ENCODE measurements at regions not wholly inside any gene's neighbourhood (a gene's known extent, or its start where the extent isn't known, plus 50 kb on each side); places are given as distances from the start of the nearest gene placed in this dataset.

GRCh38 chr7:126215785-126216184, 1037.0 kb downstream of the GRM8 start:
- no peaks in the 10 kb centered on the region for H3K4me1 ChIP-seq (replicated peaks)
- 65% methylated on average over 2 of the region's 2 CpGs for WGBS

DNA sequence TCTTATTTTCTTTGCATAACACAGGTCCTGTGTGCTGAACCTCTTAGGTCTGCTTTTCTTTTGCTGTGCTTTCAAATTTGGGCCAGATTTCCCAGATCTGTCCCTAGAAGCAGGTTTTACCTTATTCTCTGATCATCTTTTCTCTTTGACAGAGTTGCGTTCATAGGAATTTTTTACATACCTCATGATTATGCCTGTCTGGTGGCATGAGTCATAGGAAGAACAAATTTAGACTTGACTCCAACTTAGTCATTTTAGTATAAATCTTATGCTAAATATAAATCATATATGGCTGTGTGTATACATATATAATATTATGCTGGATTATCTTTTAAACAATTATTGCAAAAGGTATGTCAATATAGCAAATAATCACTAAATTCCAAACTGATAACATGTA, 1038.9 kb downstream of the GRM8 start:
- Histone ChIP-seq H3K4me1 (replicated peaks) (no peaks in the 10 kb centered on the region), H3K36me3 (no peaks in the 10 kb centered on the region), H3K9me3 (no peaks in the 10 kb centered on the region), H3K4me3 (no peak overlapping the region), H3K27ac (no peak overlapping the region), H3K27me3 (replicated peaks; ENCODE audit: insufficient read depth) (no peaks in the 10 kb centered on the region)
- no peak for DNase-seq (ENCODE audit: low spot score)
- no peak for TF ChIP-seq POLR2AphosphoS5 (IDR thresholded peaks at IDR 0.05)
- TF ChIP-seq CTCF (IDR thresholded peaks at IDR 0.05) = no peak
- TF ChIP-seq POLR2A (IDR thresholded peaks at IDR 0.05) = no peak
- WGBS = 60% methylated on average over 1 of the region's 1 CpG
- intact Hi-C loops (cut with DNase I) = no loop called here

More at GRCh38 chr7:126215785-126216184, 1037.0 kb downstream of the GRM8 start:
- no peaks in the 10 kb centered on the region for H3K27me3 ChIP-seq (replicated peaks; ENCODE audit: insufficient read depth)
- no peak for DNase-seq (ENCODE audit: low spot score)
- no peak overlapping the region for H3K4me3 ChIP-seq
- H3K36me3 ChIP-seq = no peaks in the 10 kb centered on the region
- intact Hi-C loops (cut with DNase I) = no loop called here
- no peaks in the 10 kb centered on the region for H3K9me3 ChIP-seq
- TF ChIP-seq POLR2A (IDR thresholded peaks at IDR 0.05) (no peak), CTCF (IDR thresholded peaks at IDR 0.05) (no peak)
- no peak overlapping the region for H3K27ac ChIP-seq

GRCh38 chr7:126211875-126212274, 1040.9 kb downstream of the GRM8 start:
- Histone ChIP-seq H3K9me3 (no peaks in the 10 kb centered on the region), H3K27me3 (replicated peaks; ENCODE audit: insufficient read depth) (no peaks in the 10 kb centered on the region), H3K36me3 (no peaks in the 10 kb centered on the region), H3K4me3 (no peak overlapping the region), H3K4me1 (replicated peaks) (no peaks in the 10 kb centered on the region), H3K27ac (no peak overlapping the region)
- intact Hi-C loops (cut with DNase I) = no loop called here
- DNase-seq (ENCODE audit: low spot score) = no peak
- TF ChIP-seq POLR2A (IDR thresholded peaks at IDR 0.05) (no peak), CTCF (IDR thresholded peaks at IDR 0.05) (no peak), POLR2AphosphoS5 (IDR thresholded peaks at IDR 0.05) (no peak)

- no peaks in the 10 kb centered on the region for H3K27me3 ChIP-seq (replicated peaks; ENCODE audit: insufficient read depth)
- H3K36me3 ChIP-seq = no peaks in the 10 kb centered on the region
- no peak for TF ChIP-seq CTCF (IDR thresholded peaks at IDR 0.05)
- no peak for TF ChIP-seq POLR2AphosphoS5 (IDR thresholded peaks at IDR 0.05)
- no peak for TF ChIP-seq POLR2A (IDR thresholded peaks at IDR 0.05)
- no peak overlapping the region for H3K27ac ChIP-seq
- no peaks in the 10 kb centered on the region for H3K9me3 ChIP-seq
- H3K4me1 ChIP-seq (replicated peaks) = no peaks in the 10 kb centered on the region
- no peak overlapping the region for H3K4me3 ChIP-seq
- intact Hi-C loops (cut with DNase I) = no loop called here
- DNase-seq (ENCODE audit: low spot score) = no peak
These were observed 1042.0 kb downstream of the GRM8 start for GRCh38 chr7:126210707-126211106.

- H3K9me3 ChIP-seq = no peaks in the 10 kb centered on the region
- H3K4me1 ChIP-seq (replicated peaks) = no peaks in the 10 kb centered on the region
- no peak overlapping the region for H3K4me3 ChIP-seq
- H3K36me3 ChIP-seq = no peaks in the 10 kb centered on the region
- 40% methylated on average over 1 of the region's 1 CpG for WGBS
- no peaks in the 10 kb centered on the region for H3K27me3 ChIP-seq (replicated peaks; ENCODE audit: insufficient read depth)
- intact Hi-C loops (cut with DNase I) = no loop called here
- DNase-seq (ENCODE audit: low spot score) = no peak
- H3K27ac ChIP-seq = no peak overlapping the region
- TF ChIP-seq POLR2A (IDR thresholded peaks at IDR 0.05) (no peak), CTCF (IDR thresholded peaks at IDR 0.05) (no peak), POLR2AphosphoS5 (IDR thresholded peaks at IDR 0.05) (no peak)
These were observed 1049.6 kb downstream of the GRM8 start for GRCh38 chr7:126203185-126203584.

Measured in prostate gland (tissue), 2 donors.